ENCODE measurements at regions not wholly inside any gene's neighbourhood (a gene's known extent, or its start where the extent isn't known, plus 50 kb on each side); places are given as distances from the start of the nearest gene placed in this dataset.

- no peak for DNase-seq
Measured at GRCh38 chr1:103854279-103854678, 104.6 kb downstream of the AMY1C start.

- DNase-seq: no peak
Measured at GRCh38 chr1:103859721-103860120, 110.0 kb downstream of the AMY1C start.

- DNase-seq: no peak
Measured at GRCh38 chr1:103898576-103899345, 149.1 kb downstream of the AMY1C start.

GRCh38 chr1:103900005-103900404 is 150.3 kb downstream of the AMY1C start:
- DNase-seq: no peak

- DNase-seq: no peak
Measured at GRCh38 chr1:103901072-103901471, 151.4 kb downstream of the AMY1C start.

GRCh38 chr1:103905363-103905762 is 155.7 kb downstream of the AMY1C start:
- DNase-seq: no peak

- DNase-seq: no peak
Measured at GRCh38 chr1:103911450-103911849, 161.8 kb downstream of the AMY1C start.

- no peak for DNase-seq
Measured at GRCh38 chr1:103917795-103918194, 168.1 kb downstream of the AMY1C start.

- DNase-seq: no peak
Measured at GRCh38 chr1:103931891-103932290, 182.2 kb downstream of the AMY1C start.

- DNase-seq: no peak
Measured at GRCh38 chr1:103937763-103938357, 188.2 kb downstream of the AMY1C start.

GRCh38 chr1:103941086-103941485 is 191.4 kb downstream of the AMY1C start:
- no peak for DNase-seq

GRCh38 chr1:103942029-103942428 is 192.3 kb downstream of the AMY1C start:
- DNase-seq: no peak

GRCh38 chr1:103945774-103946173 is 196.1 kb downstream of the AMY1C start:
- no peak for DNase-seq

GRCh38 chr1:103948526-103948925 is 198.8 kb downstream of the AMY1C start:
- DNase-seq: peak in 1 of 2 experiments; percentile 23

GRCh38 chr1:103949779-103950178 is 200.1 kb downstream of the AMY1C start:
- no peak for DNase-seq

GRCh38 chr1:103953386-103953785 is 203.7 kb downstream of the AMY1C start:
- no peak for DNase-seq

- no peak for DNase-seq
Measured at GRCh38 chr1:103958699-103959098, 209.0 kb downstream of the AMY1C start.

- DNase-seq: no peak
Measured at GRCh38 chr1:103959565-103959964, 209.9 kb downstream of the AMY1C start.

GRCh38 chr1:103960045-103960444 is 210.3 kb downstream of the AMY1C start:
- no peak for DNase-seq

GRCh38 chr1:103960710-103961109 is 211.0 kb downstream of the AMY1C start:
- DNase-seq: no peak

- DNase-seq: no peak
Measured at GRCh38 chr1:103986792-103987191, 237.1 kb downstream of the AMY1C start.

- DNase-seq: no peak
Measured at GRCh38 chr1:103997631-103998030, 247.9 kb downstream of the AMY1C start.

- DNase-seq: no peak
Measured at GRCh38 chr1:104018922-104019674, 269.4 kb downstream of the AMY1C start.

GRCh38 chr1:104019675-104020049 is 270.0 kb downstream of the AMY1C start:
- DNase-seq: no peak

All from SW 1271 (cell line).